ENCODE measurements at regions not wholly inside any gene's neighbourhood (a gene's known extent, or its start where the extent isn't known, plus 50 kb on each side); places are given as distances from the start of the nearest gene placed in this dataset.

DNA sequence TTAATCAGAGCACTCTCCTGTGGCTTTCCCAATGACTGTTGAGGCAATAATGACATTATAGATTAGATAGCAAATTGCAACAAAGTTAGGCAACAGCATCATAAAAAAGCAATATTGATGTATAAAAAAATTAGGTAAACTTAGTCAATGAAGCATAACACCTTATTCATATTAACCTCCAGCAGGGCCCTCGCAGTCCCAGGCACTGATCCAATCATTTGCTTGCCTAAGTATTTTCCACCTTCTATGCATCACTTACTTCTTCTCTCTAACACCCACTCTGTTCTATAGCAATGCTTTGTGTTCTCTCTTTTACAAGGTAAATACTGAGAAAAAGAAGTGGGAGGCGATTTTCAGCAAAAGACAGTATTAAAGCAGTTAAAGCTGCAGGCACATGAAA lies 833.5 kb upstream of the ADGRL3 start:
- TF ChIP-seq EZH2phosphoT487 (IDR thresholded peaks at IDR 0.05; ENCODE audit: borderline replicate concordance, low read length) = no peak
- TF ChIP-seq EZH2 (IDR thresholded peaks at IDR 0.05; ENCODE audit: low read length, unreplicated experiment) = no peak

Measured in PC-3 (cell line).